ENCODE measurements at regions not wholly inside any gene's neighbourhood (a gene's known extent, or its start where the extent isn't known, plus 50 kb on each side); places are given as distances from the start of the nearest gene placed in this dataset.

- H3K27ac ChIP-seq: no peak overlapping the region
- no peaks in the 10 kb centered on the region for H4K20me1 ChIP-seq (ENCODE audit: insufficient read depth)
- H3K27me3 ChIP-seq (ENCODE audit: insufficient read depth, low read depth): no peaks in the 10 kb centered on the region
- H3K4me1 ChIP-seq (replicated peaks; ENCODE audit: insufficient read depth): no peaks in the 10 kb centered on the region
- H3K36me3 ChIP-seq (ENCODE audit: low read depth): no peaks in the 10 kb centered on the region
- no peak overlapping the region for H2AFZ ChIP-seq
- peaks cover 15% of the 10 kb centered on the region; the same call in 1 of the 2 replicates for H3K9me3 ChIP-seq (ENCODE audit: insufficient read depth, low read depth)
- TF ChIP-seq EZH2 (IDR thresholded peaks at IDR 0.05; ENCODE audit: low read depth): no peak
- TF ChIP-seq CTCF (conservative IDR thresholded peaks at IDR 0.05): no peak
- H3K9me2 ChIP-seq (ENCODE audit: insufficient read depth): no peaks in the 10 kb centered on the region
- CTCF ChIA-PET: no interaction called here
- no peaks in the 10 kb centered on the region for H3F3A ChIP-seq (ENCODE audit: insufficient read depth, low read depth)
- no peak for DNase-seq
- no peaks in the 10 kb centered on the region for H3K79me2 ChIP-seq (ENCODE audit: low read depth)
- H3K4me2 ChIP-seq: no peak overlapping the region
- intact Hi-C loops (cut with micrococcal nuclease; ENCODE audit: unreplicated experiment): no loop called here
- POLR2A ChIA-PET (ENCODE audit: unreplicated experiment): no interaction called here
- H3K4me3 ChIP-seq: no peak overlapping the region
- no TSS peak for BruUV-seq (replicated peaks)
Measured at GRCh38 chr13:111017755-111018459, 97.2 kb upstream of the ARHGEF7 start.

- no peak overlapping the region for H2AFZ ChIP-seq
- DNase-seq: no peak
- no TSS peak for BruUV-seq (replicated peaks)
- H3K27ac ChIP-seq: no peak overlapping the region
- H4K20me1 ChIP-seq (ENCODE audit: insufficient read depth): no peaks in the 10 kb centered on the region
- H3K36me3 ChIP-seq (ENCODE audit: low read depth): no peaks in the 10 kb centered on the region
- H3K9me2 ChIP-seq (ENCODE audit: insufficient read depth): no peaks in the 10 kb centered on the region
- TF ChIP-seq CTCF (conservative IDR thresholded peaks at IDR 0.05) (no peak), EZH2 (IDR thresholded peaks at IDR 0.05; ENCODE audit: low read depth) (no peak)
- intact Hi-C loops (cut with micrococcal nuclease; ENCODE audit: unreplicated experiment): no loop called here
- POLR2A ChIA-PET (ENCODE audit: unreplicated experiment): interaction anchor here (0.6 kb wide), 1 partner anchor 105 kb away, joined by 3 read pairs; no protein-coding TSS in a partner anchor
- CTCF ChIA-PET: no interaction called here
- H3K79me2 ChIP-seq (ENCODE audit: low read depth): no peaks in the 10 kb centered on the region
- H3F3A ChIP-seq (ENCODE audit: insufficient read depth, low read depth): no peaks in the 10 kb centered on the region
- H3K9me3 ChIP-seq (ENCODE audit: insufficient read depth, low read depth): no peaks in the 10 kb centered on the region
- no peaks in the 10 kb centered on the region for H3K27me3 ChIP-seq (ENCODE audit: insufficient read depth, low read depth)
- no peak overlapping the region for H3K4me2 ChIP-seq
- no peak overlapping the region for H3K4me3 ChIP-seq
- H3K4me1 ChIP-seq (replicated peaks; ENCODE audit: insufficient read depth): no peaks in the 10 kb centered on the region
Measured at GRCh38 chr13:111013196-111013595, 98.3 kb upstream of the ANKRD10 start.

- Histone ChIP-seq H3K9me2 (ENCODE audit: insufficient read depth) (no peaks in the 10 kb centered on the region), H3K4me1 (replicated peaks; ENCODE audit: insufficient read depth) (no peaks in the 10 kb centered on the region), H3K4me2 (no peak overlapping the region), H3K4me3 (no peak overlapping the region), H3K79me2 (ENCODE audit: low read depth) (no peaks in the 10 kb centered on the region), H3F3A (ENCODE audit: insufficient read depth, low read depth) (no peaks in the 10 kb centered on the region), H3K36me3 (ENCODE audit: low read depth) (no peaks in the 10 kb centered on the region), H2AFZ (no peak overlapping the region), H3K9me3 (ENCODE audit: insufficient read depth, low read depth) (no peaks in the 10 kb centered on the region), H4K20me1 (ENCODE audit: insufficient read depth) (no peaks in the 10 kb centered on the region), H3K27ac (no peak overlapping the region), H3K27me3 (ENCODE audit: insufficient read depth, low read depth) (no peaks in the 10 kb centered on the region)
- intact Hi-C loops (cut with micrococcal nuclease; ENCODE audit: unreplicated experiment): no loop called here
- BruUV-seq (replicated peaks): no TSS peak
- DNase-seq: no peak
- ChIA-PET POLR2A (ENCODE audit: unreplicated experiment) (no interaction called here), CTCF (no interaction called here)
- TF ChIP-seq EZH2 (IDR thresholded peaks at IDR 0.05; ENCODE audit: low read depth): no peak
- TF ChIP-seq CTCF (conservative IDR thresholded peaks at IDR 0.05): no peak
Measured at GRCh38 chr13:111011899-111012298, 97.0 kb upstream of the ANKRD10 start.
